ENCODE measurements at regions not wholly inside any gene's neighbourhood (a gene's known extent, or its start where the extent isn't known, plus 50 kb on each side); places are given as distances from the start of the nearest gene placed in this dataset.

- Histone ChIP-seq H3K27ac (ENCODE audit: low read depth, low read length, poor library complexity, severe bottlenecking) (no peak overlapping the region), H3K9me3 (ENCODE audit: low read length) (no peaks in the 10 kb centered on the region), H4K20me1 (ENCODE audit: insufficient read depth, low read length) (no peaks in the 10 kb centered on the region), H3K4me1 (ENCODE audit: insufficient read depth, low read length, severe bottlenecking) (no peaks in the 10 kb centered on the region), H3K9ac (ENCODE audit: low read length) (no peak overlapping the region), H3K79me2 (ENCODE audit: insufficient read depth, low read length) (no peaks in the 10 kb centered on the region), H3K4me3 (ENCODE audit: low read depth, low read length, poor library complexity, severe bottlenecking) (no peak overlapping the region), H3K36me3 (ENCODE audit: insufficient read depth, low read length) (no peaks in the 10 kb centered on the region), H3K4me2 (ENCODE audit: low read length) (no peak overlapping the region), H2AFZ (ENCODE audit: low read length) (no peak overlapping the region), H3F3A (ENCODE audit: insufficient read depth, low read length) (no peaks in the 10 kb centered on the region), H3K9me2 (ENCODE audit: low read depth, low read length) (no peaks in the 10 kb centered on the region), H3K27me3 (ENCODE audit: insufficient read depth, low read length) (no peaks in the 10 kb centered on the region)
- TF ChIP-seq CTCF (IDR thresholded peaks at IDR 0.05; ENCODE audit: low read length), result no peak
- TF ChIP-seq EZH2 (IDR thresholded peaks at IDR 0.05; ENCODE audit: borderline replicate concordance, low read length), result no peak
Observed at GRCh38 chr13:104975272-104975671, 1560.2 kb downstream of the EFNB2 start.

- no peak overlapping the region for H3K27ac ChIP-seq (ENCODE audit: low read depth, low read length, poor library complexity, severe bottlenecking)
- no peaks in the 10 kb centered on the region for H3K27me3 ChIP-seq (ENCODE audit: insufficient read depth, low read length)
- no peaks in the 10 kb centered on the region for H3K79me2 ChIP-seq (ENCODE audit: insufficient read depth, low read length)
- H3F3A ChIP-seq (ENCODE audit: insufficient read depth, low read length), result no peaks in the 10 kb centered on the region
- no peaks in the 10 kb centered on the region; the same call in 1 of the 2 replicates for H4K20me1 ChIP-seq (ENCODE audit: insufficient read depth, low read length)
- no peak overlapping the region for H3K9ac ChIP-seq (ENCODE audit: low read length)
- H3K36me3 ChIP-seq (ENCODE audit: insufficient read depth, low read length), result no peaks in the 10 kb centered on the region
- H3K4me2 ChIP-seq (ENCODE audit: low read length), result no peak overlapping the region
- H3K9me3 ChIP-seq (ENCODE audit: low read length), result no peaks in the 10 kb centered on the region
- no peaks in the 10 kb centered on the region; the same call in 1 of the 2 replicates for H3K9me2 ChIP-seq (ENCODE audit: low read depth, low read length)
- no peak for TF ChIP-seq CTCF (IDR thresholded peaks at IDR 0.05; ENCODE audit: low read length)
- no peak for TF ChIP-seq EZH2 (IDR thresholded peaks at IDR 0.05; ENCODE audit: borderline replicate concordance, low read length)
- H3K4me1 ChIP-seq (ENCODE audit: insufficient read depth, low read length, severe bottlenecking), result no peaks in the 10 kb centered on the region
- H3K4me3 ChIP-seq (ENCODE audit: low read depth, low read length, poor library complexity, severe bottlenecking), result no peak overlapping the region
- no peak overlapping the region for H2AFZ ChIP-seq (ENCODE audit: low read length)
Observed at GRCh38 chr13:104968876-104969275, 1566.6 kb downstream of the EFNB2 start.

GRCh38 chr13:104967836-104968630 is 1567.4 kb downstream of the EFNB2 start:
- H3K4me1 ChIP-seq (ENCODE audit: insufficient read depth, low read length, severe bottlenecking), result no peaks in the 10 kb centered on the region
- no peaks in the 10 kb centered on the region for H3F3A ChIP-seq (ENCODE audit: insufficient read depth, low read length)
- no peaks in the 10 kb centered on the region; the same call in 1 of the 2 replicates for H3K9me2 ChIP-seq (ENCODE audit: low read depth, low read length)
- no peaks in the 10 kb centered on the region for H3K79me2 ChIP-seq (ENCODE audit: insufficient read depth, low read length)
- no peak overlapping the region for H3K27ac ChIP-seq (ENCODE audit: low read depth, low read length, poor library complexity, severe bottlenecking)
- no peaks in the 10 kb centered on the region for H3K27me3 ChIP-seq (ENCODE audit: insufficient read depth, low read length)
- no peak overlapping the region for H3K9ac ChIP-seq (ENCODE audit: low read length)
- H2AFZ ChIP-seq (ENCODE audit: low read length), result no peak overlapping the region
- no peaks in the 10 kb centered on the region for H3K36me3 ChIP-seq (ENCODE audit: insufficient read depth, low read length)
- no peak overlapping the region for H3K4me3 ChIP-seq (ENCODE audit: low read depth, low read length, poor library complexity, severe bottlenecking)
- no peak overlapping the region for H3K4me2 ChIP-seq (ENCODE audit: low read length)
- TF ChIP-seq CTCF (IDR thresholded peaks at IDR 0.05; ENCODE audit: low read length) (no peak), EZH2 (IDR thresholded peaks at IDR 0.05; ENCODE audit: borderline replicate concordance, low read length) (no peak)
- H3K9me3 ChIP-seq (ENCODE audit: low read length), result no peaks in the 10 kb centered on the region
- H4K20me1 ChIP-seq (ENCODE audit: insufficient read depth, low read length), result no peaks in the 10 kb centered on the region; the same call in 1 of the 2 replicates
